HCT116 (cell line): ENCODE measurements at regions not wholly inside any gene's neighbourhood (a gene's known extent, or its start where the extent isn't known, plus 50 kb on each side); places are given as distances from the start of the nearest gene placed in this dataset.

Experiments used
- ATAC-seq: fragments of 200-7000 bp; cut with Tn5 transposase; 2 replicates; pipeline ENCODE4 v1.9.1; 2020; ENCODE audit warnings: mild to moderate bottlenecking, moderate library complexity
- BruUV-seq: library from RNA; stranded (reverse); fragments of 400-500 nt; replicated peaks from 2 replicates; lab custom pipeline; 2021; lab: Mats Ljungman, UMichigan
- CTCF ChIA-PET: fragments of 300-600 bp; sonication (Branson Sonifier 250); formaldehyde crosslinking; loops from one replicate; lab custom pipeline; 2021; ENCODE audit warnings: antibody characterized with exemption; lab: Charles Lee
- POLR2A ChIA-PET: fragments of 300-600, 350-600 bp; sonication (Branson Sonifier 250); formaldehyde crosslinking; loops from one replicate; lab custom pipeline; 2021; ENCODE audit warnings: antibody characterized with exemption; lab: Charles Lee
- RAD21 ChIA-PET, 2 experiments: fragments of 300-600 bp; sonication (Branson Sonifier 250); formaldehyde crosslinking; loops; one replicate each; lab custom pipeline; 2023; ENCODE audit warnings: low total read pairs in 2 of 2; ENCODE audit not compliant: uncharacterized antibody in 2 of 2, unreplicated experiment in 2 of 2, low non-redundant PET in 1 of 2; lab: Charles Lee
- DNase-seq: peaks from one replicate; pipeline ENCODE4 v3.0.0-alpha.2; 2010; ENCODE audit warnings: low read depth, low spot score
- H2AFZ ChIP-seq: fragments of 200-600 bp; shearing (Covaris generic), sonication (generic); 2 replicates; pipeline ENCODE4 v1.6.1; 2017; ENCODE audit warnings: low read depth, mixed run types, mixed read lengths, antibody characterized with exemption, low read length; ENCODE audit not compliant: poor library complexity, severe bottlenecking
- H3K27ac ChIP-seq: 2 replicates; pipeline ENCODE4 v1.5.1; 2012; ENCODE audit warnings: low read depth, low read length
- H3K27me3 ChIP-seq: fragments of 200-600 bp; sonication (generic); 2 replicates; pipeline ENCODE4 v1.6.1; 2016; ENCODE audit warnings: mixed run types, low read length, mixed read lengths; ENCODE audit not compliant: insufficient read depth
- H3K36me3 ChIP-seq, 2 experiments: fragments of 200-500 bp in 1 of 2; fragments of 200-600 bp in 1 of 2; sonication (Bioruptor generic) in 1 of 2; sonication (generic) in 1 of 2; 2 replicates each; pipeline versions ENCODE4 v1.5.1 to v1.6.1; 2014 to 2016; ENCODE audit warnings: low read length in 2 of 2, inconsistent platforms in 1 of 2, mixed read lengths in 1 of 2, mixed run types in 1 of 2; ENCODE audit not compliant: insufficient read depth in 2 of 2, control insufficient read depth in 1 of 2
- H3K4me1 ChIP-seq, 2 experiments: fragments of 200-600 bp in 1 of 2; sonication (generic) in 1 of 2; 2 replicates each; pipeline versions ENCODE4 v1.5.1 to v1.6.1; 2012 to 2017; ENCODE audit warnings: low read length in 2 of 2, inconsistent platforms in 1 of 2, mild to moderate bottlenecking in 1 of 2, mixed read lengths in 1 of 2, mixed run types in 1 of 2, moderate library complexity in 1 of 2; ENCODE audit not compliant: insufficient read depth in 2 of 2, control insufficient read depth in 1 of 2
- H3K4me2 ChIP-seq: fragments of 200-600 bp; sonication (generic); 2 replicates; pipeline ENCODE4 v1.6.1; 2017; ENCODE audit warnings: mixed run types, low read length, mixed read lengths
- H3K4me3 ChIP-seq, 2 experiments: fragments of 200-600 bp in 1 of 2; sonication (generic) in 1 of 2; replicated peaks in 1 of 2; 2 replicates each; pipeline ENCODE4 v1.5.1; 2011 to 2016; ENCODE audit warnings: low read length in 2 of 2, control low read depth in 1 of 2, low read depth in 1 of 2, mild to moderate bottlenecking in 1 of 2, mixed read lengths in 1 of 2, mixed run types in 1 of 2
- H3K79me2 ChIP-seq: fragments of 200-600 bp; sonication (generic); 2 replicates; pipeline ENCODE4 v1.6.1; 2017; ENCODE audit warnings: mild to moderate bottlenecking, mixed run types, low read length, moderate library complexity, mixed read lengths; ENCODE audit not compliant: insufficient read depth
- H3K9ac ChIP-seq: fragments of 200-600 bp; sonication (generic); 2 replicates; pipeline ENCODE4 v1.6.1; 2016; ENCODE audit warnings: low read length, mixed read lengths
- H3K9me2 ChIP-seq: fragments of 200-600 bp; sonication (generic), shearing (Covaris generic); 2 replicates; pipeline ENCODE4 v1.6.1; 2017; ENCODE audit warnings: mixed run types, mild to moderate bottlenecking, moderate library complexity; ENCODE audit not compliant: insufficient read depth
- H3K9me3 ChIP-seq, 2 experiments: fragments of 200-500 bp in 1 of 2; fragments of 200-600 bp in 1 of 2; sonication (Bioruptor generic) in 1 of 2; sonication (generic) in 1 of 2; 2 replicates each; pipeline ENCODE4 v1.6.1; 2014 to 2017; ENCODE audit warnings: low read length in 2 of 2, mixed read lengths in 2 of 2, inconsistent platforms in 1 of 2, low read depth in 1 of 2, mild to moderate bottlenecking in 1 of 2, mixed run types in 1 of 2, moderate library complexity in 1 of 2; ENCODE audit not compliant: control insufficient read depth in 1 of 2, insufficient read depth in 1 of 2
- H4K20me1 ChIP-seq: fragments of 200-600 bp; sonication (generic), shearing (Covaris generic); 2 replicates; pipeline ENCODE4 v1.6.1; 2017; ENCODE audit warnings: mixed run types, mild to moderate bottlenecking, moderate library complexity; ENCODE audit not compliant: insufficient read depth
- CBX3 ChIP-seq: IDR thresholded peaks from 2 replicates; pipeline ENCODE4 v1.6.1; 2012; ENCODE audit warnings: low read depth
- EGR1 ChIP-seq: IDR thresholded peaks from 2 replicates; pipeline ENCODE4 v1.6.1; 2012; ENCODE audit warnings: low read depth
- ELF1 ChIP-seq: IDR thresholded peaks from 2 replicates; pipeline ENCODE4 v1.6.1; 2012; ENCODE audit warnings: low read depth, borderline replicate concordance
- EZH2 ChIP-seq: fragments of 200-600 bp; sonication (generic); IDR thresholded peaks from 2 replicates; pipeline ENCODE4 v1.6.1; 2017; ENCODE audit warnings: antibody characterized with exemption, mixed run types
- EZH2phosphoT487 ChIP-seq: fragments of 200-600 bp; IDR thresholded peaks from 2 replicates; pipeline ENCODE4 v1.6.1; 2018; ENCODE audit warnings: antibody characterized with exemption, borderline replicate concordance
- FOSL1 ChIP-seq: IDR thresholded peaks from 2 replicates; pipeline ENCODE4 v1.6.1; 2012; ENCODE audit warnings: low read depth
- POLR2AphosphoS5 ChIP-seq: IDR thresholded peaks from 2 replicates; pipeline ENCODE4 v1.6.1; 2011; ENCODE audit warnings: mild to moderate bottlenecking, low read depth, low read length, moderate library complexity
- RAD21 ChIP-seq: IDR thresholded peaks from 2 replicates; pipeline ENCODE4 v1.6.1; 2012; ENCODE audit warnings: low read depth, mild to moderate bottlenecking
- TCF7L2 ChIP-seq: IDR thresholded peaks from 2 replicates; pipeline ENCODE4 v1.7.0; 2011; ENCODE audit warnings: borderline replicate concordance, inconsistent platforms; ENCODE audit not compliant: insufficient read depth, insufficient read length; ENCODE audit errors: extremely low read depth
- YY1 ChIP-seq: IDR thresholded peaks from 2 replicates; pipeline ENCODE4 v1.6.1; 2011; ENCODE audit warnings: low read length, low read depth, moderate library complexity, mild to moderate bottlenecking; ENCODE audit not compliant: insufficient replicate concordance; ENCODE audit errors: extremely low read depth
- ZFX ChIP-seq: fragments of 450-650 bp; IDR thresholded peaks from 2 replicates; pipeline ENCODE4 v1.6.1; 2017
- ZNF274 ChIP-seq: fragments of 200-500 bp; sonication (Bioruptor generic); IDR thresholded peaks from 2 replicates; pipeline ENCODE4 v1.6.1; 2014; ENCODE audit warnings: mild to moderate bottlenecking, low read depth, low read length, inconsistent platforms
- intact Hi-C: fragments of 100-400 bp; cut with micrococcal nuclease; formaldehyde crosslinking; loops from 2 replicates; pipeline ENCODE4 v1.10.0; 2022
- TF ChIP-seq, protein P1 (sequence below): IDR thresholded peaks from 2 replicates; pipeline ENCODE4 v1.6.1; 2011; ENCODE audit warnings: mild to moderate bottlenecking, low read length, moderate library complexity; ENCODE audit not compliant: insufficient replicate concordance; ENCODE audit errors: extremely low read depth
- TF ChIP-seq, protein P2 (sequence below), 3 experiments: fragments of 200-600 bp in 1 of 3; sonication (generic) in 1 of 3; IDR thresholded peaks in 2 of 3; conservative IDR thresholded peaks in 1 of 3; 2 replicates each; pipeline ENCODE4 v1.5.1; 2012 to 2017; ENCODE audit warnings: low read depth in 2 of 3, low read length in 2 of 3, antibody characterized with exemption in 1 of 3, borderline replicate concordance in 1 of 3, control low read depth in 1 of 3, mild to moderate bottlenecking in 1 of 3, mixed read lengths in 1 of 3, mixed run types in 1 of 3, moderate library complexity in 1 of 3; ENCODE audit not compliant: insufficient read depth in 1 of 3
- TF ChIP-seq, protein P3 (sequence below): IDR thresholded peaks from 2 replicates; pipeline ENCODE4 v1.6.1; 2012

DNA sequence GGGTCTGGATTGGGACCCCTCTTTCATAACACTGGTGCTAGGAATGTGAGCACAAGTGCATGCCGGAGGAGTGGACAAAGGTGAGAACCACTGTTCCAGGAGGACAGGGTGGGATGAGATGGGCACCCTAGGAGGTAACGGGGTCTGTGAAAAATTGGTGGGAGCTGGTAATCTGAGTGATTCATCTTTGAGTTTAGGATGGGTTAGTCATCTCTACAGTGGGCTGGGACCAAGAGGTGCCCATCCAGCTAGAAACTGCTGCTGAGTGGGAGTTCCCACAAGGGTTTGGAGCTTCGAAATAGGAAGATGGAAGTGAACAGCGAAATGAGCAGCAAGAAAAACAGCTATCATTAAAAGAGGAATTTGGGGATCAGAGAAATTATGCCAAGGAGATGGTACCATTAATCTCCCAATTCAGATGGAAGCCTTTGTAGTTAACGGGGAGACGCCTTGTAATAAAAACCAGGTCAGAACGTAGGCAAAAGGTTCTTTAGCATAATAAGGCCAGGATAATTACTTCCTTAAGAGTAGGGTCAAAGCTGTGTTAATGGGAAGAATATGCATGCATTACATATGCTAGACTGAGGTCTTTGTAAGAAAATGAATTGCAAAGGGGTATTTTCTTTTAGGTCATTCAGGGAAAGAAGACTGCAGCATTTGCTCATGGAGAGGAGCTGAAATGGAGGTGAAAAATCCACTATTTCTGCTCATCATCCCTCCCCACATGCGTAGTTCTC lies 55.5 kb downstream of the OLFML3 start:
- CTCF ChIA-PET: interaction anchor here (0.7 kb wide), 2 partner anchors 56 to 248 kb away, joined by 3 read pairs; partner anchors contain the start of gene OLFML3
- intact Hi-C loops: no loop called here
- no peak for DNase-seq
- H3K9me2 ChIP-seq: no peaks in the 10 kb centered on the region
- TF ChIP-seq CBX3 (no peak), EGR1 (no peak), POLR2AphosphoS5 (no peak), EZH2 (no peak), ZFX (no peak), YY1 (no peak), FOSL1 (no peak), RAD21 (no peak), ZNF274 (no peak), EZH2phosphoT487 (no peak), ELF1 (no peak), TCF7L2 (no peak)
- TF ChIP-seq, protein P1, sequence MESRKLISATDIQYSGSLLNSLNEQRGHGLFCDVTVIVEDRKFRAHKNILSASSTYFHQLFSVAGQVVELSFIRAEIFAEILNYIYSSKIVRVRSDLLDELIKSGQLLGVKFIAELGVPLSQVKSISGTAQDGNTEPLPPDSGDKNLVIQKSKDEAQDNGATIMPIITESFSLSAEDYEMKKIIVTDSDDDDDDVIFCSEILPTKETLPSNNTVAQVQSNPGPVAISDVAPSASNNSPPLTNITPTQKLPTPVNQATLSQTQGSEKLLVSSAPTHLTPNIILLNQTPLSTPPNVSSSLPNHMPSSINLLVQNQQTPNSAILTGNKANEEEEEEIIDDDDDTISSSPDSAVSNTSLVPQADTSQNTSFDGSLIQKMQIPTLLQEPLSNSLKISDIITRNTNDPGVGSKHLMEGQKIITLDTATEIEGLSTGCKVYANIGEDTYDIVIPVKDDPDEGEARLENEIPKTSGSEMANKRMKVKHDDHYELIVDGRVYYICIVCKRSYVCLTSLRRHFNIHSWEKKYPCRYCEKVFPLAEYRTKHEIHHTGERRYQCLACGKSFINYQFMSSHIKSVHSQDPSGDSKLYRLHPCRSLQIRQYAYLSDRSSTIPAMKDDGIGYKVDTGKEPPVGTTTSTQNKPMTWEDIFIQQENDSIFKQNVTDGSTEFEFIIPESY: no peak
- TF ChIP-seq, protein P2, sequence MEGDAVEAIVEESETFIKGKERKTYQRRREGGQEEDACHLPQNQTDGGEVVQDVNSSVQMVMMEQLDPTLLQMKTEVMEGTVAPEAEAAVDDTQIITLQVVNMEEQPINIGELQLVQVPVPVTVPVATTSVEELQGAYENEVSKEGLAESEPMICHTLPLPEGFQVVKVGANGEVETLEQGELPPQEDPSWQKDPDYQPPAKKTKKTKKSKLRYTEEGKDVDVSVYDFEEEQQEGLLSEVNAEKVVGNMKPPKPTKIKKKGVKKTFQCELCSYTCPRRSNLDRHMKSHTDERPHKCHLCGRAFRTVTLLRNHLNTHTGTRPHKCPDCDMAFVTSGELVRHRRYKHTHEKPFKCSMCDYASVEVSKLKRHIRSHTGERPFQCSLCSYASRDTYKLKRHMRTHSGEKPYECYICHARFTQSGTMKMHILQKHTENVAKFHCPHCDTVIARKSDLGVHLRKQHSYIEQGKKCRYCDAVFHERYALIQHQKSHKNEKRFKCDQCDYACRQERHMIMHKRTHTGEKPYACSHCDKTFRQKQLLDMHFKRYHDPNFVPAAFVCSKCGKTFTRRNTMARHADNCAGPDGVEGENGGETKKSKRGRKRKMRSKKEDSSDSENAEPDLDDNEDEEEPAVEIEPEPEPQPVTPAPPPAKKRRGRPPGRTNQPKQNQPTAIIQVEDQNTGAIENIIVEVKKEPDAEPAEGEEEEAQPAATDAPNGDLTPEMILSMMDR (IDR thresholded peaks at IDR 0.05 in 2 of 3, conservative IDR thresholded peaks at IDR 0.05 in 1 of 3; ENCODE audit: borderline replicate concordance in 1 of 3, insufficient read depth in 1 of 3, low read depth in 2 of 3, low read length in 2 of 3): no peak
- TF ChIP-seq, protein P3, sequence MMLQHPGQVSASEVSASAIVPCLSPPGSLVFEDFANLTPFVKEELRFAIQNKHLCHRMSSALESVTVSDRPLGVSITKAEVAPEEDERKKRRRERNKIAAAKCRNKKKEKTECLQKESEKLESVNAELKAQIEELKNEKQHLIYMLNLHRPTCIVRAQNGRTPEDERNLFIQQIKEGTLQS: no peak
- TF ChIP-seq, all 23 proteins: peak for 0
- Histone ChIP-seq H3K4me2 (no peak overlapping the region), H3K9ac (no peak overlapping the region), H3K79me2 (no peaks in the 10 kb centered on the region), H3K9me3 (no peaks in the 10 kb centered on the region), H3K4me1 (peaks cover 0 to 11% of the 10 kb centered on the region in 2 experiments; a peak in 3 of 4 replicates), H3K4me3 (no peak overlapping the region), H3K27me3 (no peaks in the 10 kb centered on the region), H4K20me1 (no peaks in the 10 kb centered on the region), H3K36me3 (no peaks in the 10 kb centered on the region), H3K27ac (no peak overlapping the region), H2AFZ (no peak overlapping the region)
- ChIA-PET POLR2A (no interaction called here), RAD21 (no interaction called here)
- no peak for ATAC-seq
- no TSS peak for BruUV-seq
